GM19463 (cell line): ENCODE measurements at regions not wholly inside any gene's neighbourhood (a gene's known extent, or its start where the extent isn't known, plus 50 kb on each side); places are given as distances from the start of the nearest gene placed in this dataset.
"Not testable (repeated sequence)": the region's sequence is repeated elsewhere in the genome, so short reads cannot be mapped to it uniquely, and the experiment has no call there.

Experiments used
- ATAC-seq: cut with Tn5 transposase; IDR thresholded peaks from one replicate; pipeline ENCODE4 v1.9.1; 2021; ENCODE audit warnings: mild to moderate bottlenecking, moderate library complexity; ENCODE audit not compliant: unreplicated experiment

GRCh38 chr4:66955784-66956183 lies 589.5 kb downstream of the CENPC start:
- ATAC-seq: no peak

- no peak for ATAC-seq
These were observed 595.9 kb downstream of the CENPC start for GRCh38 chr4:66949419-66949818.

- ATAC-seq: no peak
These were observed 598.5 kb downstream of the CENPC start for GRCh38 chr4:66946761-66947160.

- no peak for ATAC-seq
These were observed 602.2 kb downstream of the CENPC start for GRCh38 chr4:66943112-66943511.

GRCh38 chr4:66931981-66932380 lies 613.3 kb downstream of the CENPC start:
- not testable (repeated sequence) for ATAC-seq

- no peak for ATAC-seq
These were observed 615.1 kb downstream of the CENPC start for GRCh38 chr4:66930206-66930605.

GRCh38 chr4:66929748-66930147 lies 615.6 kb downstream of the CENPC start:
- ATAC-seq: no peak

- ATAC-seq: not testable (repeated sequence)
These were observed 616.4 kb downstream of the CENPC start for GRCh38 chr4:66928881-66929280.

GRCh38 chr4:66927937-66928336 lies 617.4 kb downstream of the CENPC start:
- ATAC-seq: no peak

- ATAC-seq: no peak
These were observed 618.6 kb downstream of the CENPC start for GRCh38 chr4:66926687-66927086.

GRCh38 chr4:66923081-66923865 lies 622.0 kb downstream of the CENPC start:
- no peak for ATAC-seq

- no peak for ATAC-seq
These were observed 623.9 kb downstream of the CENPC start for GRCh38 chr4:66921433-66921832.

GRCh38 chr4:66920514-66920913 lies 624.8 kb downstream of the CENPC start:
- ATAC-seq: no peak

- ATAC-seq: no peak
These were observed 633.4 kb downstream of the CENPC start for GRCh38 chr4:66911880-66912279.

- ATAC-seq: no peak
These were observed 639.0 kb downstream of the CENPC start for GRCh38 chr4:66906314-66906713.

GRCh38 chr4:66899422-66900065 lies 645.8 kb downstream of the CENPC start:
- ATAC-seq: no peak

- ATAC-seq: no peak
These were observed 651.5 kb downstream of the CENPC start for GRCh38 chr4:66893807-66894206.

- ATAC-seq: no peak
These were observed 658.2 kb downstream of the CENPC start for GRCh38 chr4:66887061-66887460.

GRCh38 chr4:66885501-66886165 lies 659.7 kb downstream of the CENPC start:
- no peak for ATAC-seq

- ATAC-seq: no peak
These were observed 668.4 kb downstream of the CENPC start for GRCh38 chr4:66876946-66877345.

GRCh38 chr4:66872661-66873060 lies 672.6 kb downstream of the CENPC start:
- ATAC-seq: no peak

GRCh38 chr4:66863481-66863880 lies 681.8 kb downstream of the CENPC start:
- ATAC-seq: no peak
